Right lobe of liver (tissue), 6 donors: ENCODE measurements at regions not wholly inside any gene's neighbourhood (a gene's known extent, or its start where the extent isn't known, plus 50 kb on each side); places are given as distances from the start of the nearest gene placed in this dataset.

Experiments used
- ATAC-seq, 4 donors: fragments of 200-7000 bp; cut with Tn5 transposase; one replicate each; pipeline ENCODE4 v1.9.1; 2020; ENCODE audit warnings: mild to moderate bottlenecking in 4 of 4, moderate library complexity in 4 of 4
- DNase-seq, 3 donors: peaks; one replicate each; pipeline ENCODE4 v3.0.0-alpha.2; 2020
- H3K27ac ChIP-seq, 3 donors: fragments of 200-600 bp; one replicate each; pipeline ENCODE4 v1.8.0; 2022
- H3K27me3 ChIP-seq, 2 donors: fragments of 200-600 bp; one replicate each; pipeline ENCODE4 v1.8.0; 2022
- H3K36me3 ChIP-seq, 4 donors: fragments of 200-600 bp; sonication (generic) in 1 of 4; one replicate each; pipeline versions ENCODE4 v1.5.1 to v1.8.0; 2017 to 2022; ENCODE audit warnings: control low read depth in 1 of 4
- H3K4me1 ChIP-seq, 4 donors: fragments of 200-600 bp; sonication (generic) in 1 of 4; one replicate each; pipeline versions ENCODE4 v1.5.1 to v1.8.0; 2017 to 2022; ENCODE audit warnings: control low read depth in 1 of 4
- H3K4me3 ChIP-seq, 3 donors: fragments of 200-600 bp; one replicate each; pipeline ENCODE4 v1.8.0; 2022
- H3K9me3 ChIP-seq, 4 donors: fragments of 200-600 bp; sonication (generic) in 1 of 4; one replicate each; pipeline versions ENCODE4 v1.5.1 to v1.8.0; 2017 to 2022; ENCODE audit warnings: control low read depth in 1 of 4
- CTCF ChIP-seq, 4 donors: fragments of 200-600 bp in 3 of 4; fragments of 450-650 bp in 1 of 4; IDR thresholded peaks; one replicate each; pipeline versions ENCODE4 v1.5.1 to v1.8.0; 2016 to 2022; ENCODE audit warnings: antibody characterized with exemption in 4 of 4, mild to moderate bottlenecking in 2 of 4
- POLR2A ChIP-seq: fragments of 450-650 bp; IDR thresholded peaks from one replicate; pipeline ENCODE4 v1.6.1; 2017; ENCODE audit warnings: antibody characterized with exemption, mild to moderate bottlenecking
- WGBS: methylation state at CpG from one replicate; pipeline ENCODE4 v1.1.6; 2018; ENCODE audit warnings: low coverage, low lambda C conversion rate; ENCODE audit not compliant: insufficient coverage; ENCODE audit errors: missing lambda C conversion rate; 5-methylcytosine and 5-hydroxymethylcytosine counted together
- intact Hi-C, 2 donors: fragments of 100-400 bp; cut with DNase I; formaldehyde crosslinking; loops; one replicate each; pipeline versions ENCODE4 v1.11.2 to v1.14.1; 2022
- small RNA-seq, 2 experiments: library from RNA; depleted of rRNA; stranded (forward); fragments of <200 nt; gene quantifications; one replicate each; pipeline ENCODE3, GENCODE V24; 2016
- donor health status: DM: no; HTN: yes; CAD: no.
- donor health status: DM: no; HTN: no; CAD: no.
- donor health status: DM: no; HTN: no; CAD: no.
- donor health status: DM: no; HTN: yes; CAD: no.
- donor health status: DM: no; HTN: yes; CAD: no.

- intact Hi-C loops = no loop called here
- Histone ChIP-seq H3K36me3 (no peaks in the 10 kb centered on the region), H3K4me1 (no peaks in the 10 kb centered on the region), H3K9me3 (no peaks in the 10 kb centered on the region), H3K27me3 (no peaks in the 10 kb centered on the region), H3K4me3 (no peak overlapping the region), H3K27ac (no peak overlapping the region)
- TF ChIP-seq POLR2A (no peak), CTCF (IDR thresholded peaks at IDR 0.05) (no peak)
- ATAC-seq (no peak), DNase-seq (no peak)
- WGBS = 94% methylated on average over 3 of the region's 3 CpGs
Measured at GRCh38 chr2:60693551-60693950, 62.5 kb upstream of the PAPOLG start.

GRCh38 chr2:60695793-60696192 lies 60.3 kb upstream of the PAPOLG start:
- 62% methylated on average over 4 of the region's 4 CpGs for WGBS
- Histone ChIP-seq H3K27me3 (no peaks in the 10 kb centered on the region), H3K27ac (no peak overlapping the region), H3K36me3 (no peaks in the 10 kb centered on the region), H3K4me3 (no peak overlapping the region), H3K4me1 (no peaks in the 10 kb centered on the region), H3K9me3 (no peaks in the 10 kb centered on the region)
- no peak for ATAC-seq
- intact Hi-C loops = no loop called here
- TF ChIP-seq CTCF (IDR thresholded peaks at IDR 0.05) = no peak
- TF ChIP-seq POLR2A = no peak
- DNase-seq = no peak

GRCh38 chr2:60699617-60700016 lies 56.5 kb upstream of the PAPOLG start:
- ATAC-seq = no peak
- Histone ChIP-seq H3K4me1 (no peaks in the 10 kb centered on the region), H3K27ac (no peak overlapping the region), H3K36me3 (no peaks in the 10 kb centered on the region), H3K9me3 (no peaks in the 10 kb centered on the region), H3K27me3 (no peaks in the 10 kb centered on the region), H3K4me3 (no peak overlapping the region)
- TF ChIP-seq POLR2A = no peak
- no peak for TF ChIP-seq CTCF (IDR thresholded peaks at IDR 0.05)
- 73% methylated on average over 4 of the region's 4 CpGs for WGBS
- no peak for DNase-seq
- intact Hi-C loops = loop anchor here in 1 of 2 donors (10.0 kb wide), 1 partner anchor 305 kb away; no protein-coding TSS in a partner anchor

GRCh38 chr2:60706021-60706420 lies 50.0 kb upstream of the PAPOLG start:
- H3K4me3 ChIP-seq = no peak overlapping the region
- intact Hi-C loops = loop anchor here in 1 of 2 donors (10.0 kb wide), 1 partner anchor 299 kb away; no protein-coding TSS in a partner anchor
- DNase-seq (no peak), ATAC-seq (no peak)
- H3K9me3 ChIP-seq = no peaks in the 10 kb centered on the region
- H3K27ac ChIP-seq = no peak overlapping the region
- no peaks in the 10 kb centered on the region for H3K4me1 ChIP-seq
- WGBS = 66% methylated on average over 4 of the region's 4 CpGs
- TF ChIP-seq POLR2A = no peak
- no peaks in the 10 kb centered on the region for H3K27me3 ChIP-seq
- H3K36me3 ChIP-seq = no peaks in the 10 kb centered on the region

Small RNA genes lying in the stretch of these regions (small RNA-seq; reads per million reads assigned to genes)
- gene RN7SL361P = 0 reads per million in 2 experiments
